ENCODE measurements at regions not wholly inside any gene's neighbourhood (a gene's known extent, or its start where the extent isn't known, plus 50 kb on each side); places are given as distances from the start of the nearest gene placed in this dataset.

- no peak overlapping the region for H3K4me3 ChIP-seq
- H3K9ac ChIP-seq (ENCODE audit: low read depth in 2 of 2, low read length in 2 of 2), result no peak overlapping the region
- H3K9me3 ChIP-seq, result no peaks in the 10 kb centered on the region
- H3K27ac ChIP-seq, result no peak overlapping the region
- H3K4me1 ChIP-seq, result no peaks in the 10 kb centered on the region
- intact Hi-C loops (cut with DNase I), result no loop called here
- no peak for DNase-seq
- no peaks in the 10 kb centered on the region for H3K27me3 ChIP-seq
- no peak for TF ChIP-seq CTCF (IDR thresholded peaks at IDR 0.05)
- H3K36me3 ChIP-seq, result no peaks in the 10 kb centered on the region
Measured at GRCh38 chr6:119609865-119610264, 260.3 kb upstream of the MAN1A1 start.

GRCh38 chr6:119608994-119609393 is 259.4 kb upstream of the MAN1A1 start:
- Histone ChIP-seq H3K4me1 (no peaks in the 10 kb centered on the region), H3K27me3 (no peaks in the 10 kb centered on the region), H3K4me3 (no peak overlapping the region), H3K36me3 (no peaks in the 10 kb centered on the region), H3K9me3 (no peaks in the 10 kb centered on the region), H3K27ac (no peak overlapping the region), H3K9ac (ENCODE audit: low read depth in 2 of 2, low read length in 2 of 2) (no peak overlapping the region)
- DNase-seq, result no peak
- intact Hi-C loops (cut with DNase I), result no loop called here
- no peak for TF ChIP-seq CTCF (IDR thresholded peaks at IDR 0.05)

- Histone ChIP-seq H3K4me3 (no peak overlapping the region), H3K9ac (ENCODE audit: low read depth in 2 of 2, low read length in 2 of 2) (no peak overlapping the region), H3K36me3 (no peaks in the 10 kb centered on the region), H3K9me3 (no peaks in the 10 kb centered on the region), H3K27me3 (no peaks in the 10 kb centered on the region), H3K4me1 (no peaks in the 10 kb centered on the region), H3K27ac (no peak overlapping the region)
- intact Hi-C loops (cut with DNase I), result no loop called here
- DNase-seq, result no peak
- no peak for TF ChIP-seq CTCF (IDR thresholded peaks at IDR 0.05)
Measured at GRCh38 chr6:119604124-119604523, 254.6 kb upstream of the MAN1A1 start.

- no peak for DNase-seq
- H3K4me1 ChIP-seq, result no peaks in the 10 kb centered on the region
Measured at GRCh38 chr6:119603501-119603900, 253.9 kb upstream of the MAN1A1 start.

GRCh38 chr6:119602215-119603178 is 252.9 kb upstream of the MAN1A1 start:
- no peak for DNase-seq
- Histone ChIP-seq H3K4me1 (no peaks in the 10 kb centered on the region), H3K36me3 (no peaks in the 10 kb centered on the region), H3K27me3 (no peaks in the 10 kb centered on the region), H3K4me3 (no peak overlapping the region), H3K9ac (ENCODE audit: low read depth in 2 of 2, low read length in 2 of 2) (no peak overlapping the region), H3K27ac (no peak overlapping the region), H3K9me3 (no peaks in the 10 kb centered on the region)
- intact Hi-C loops (cut with DNase I), result no loop called here
- no peak for TF ChIP-seq CTCF (IDR thresholded peaks at IDR 0.05)

More at GRCh38 chr6:119603501-119603900, 253.9 kb upstream of the MAN1A1 start:
- intact Hi-C loops (cut with DNase I), result no loop called here
- no peaks in the 10 kb centered on the region for H3K9me3 ChIP-seq
- H3K27me3 ChIP-seq, result no peaks in the 10 kb centered on the region
- H3K27ac ChIP-seq, result no peak overlapping the region
- H3K4me3 ChIP-seq, result no peak overlapping the region
- H3K9ac ChIP-seq (ENCODE audit: low read depth in 2 of 2, low read length in 2 of 2), result no peak overlapping the region
- no peak for TF ChIP-seq CTCF (IDR thresholded peaks at IDR 0.05)
- no peaks in the 10 kb centered on the region for H3K36me3 ChIP-seq

Data from colonic mucosa (tissue), 4 donors.